Astrocyte of the cerebellum (primary cell): ENCODE measurements at regions not wholly inside any gene's neighbourhood (a gene's known extent, or its start where the extent isn't known, plus 50 kb on each side); places are given as distances from the start of the nearest gene placed in this dataset.

Experiments used
- DNase-seq: peaks from one replicate; pipeline ENCODE4 v3.0.0-alpha.2; 2011; ENCODE audit warnings: low read depth
- H3K4me3 ChIP-seq: 2 replicates; pipeline ENCODE4 v1.5.1; 2011; ENCODE audit warnings: mild to moderate bottlenecking, low read depth, low read length, moderate library complexity
- in situ Hi-C: cut with HindIII; loops from 2 replicates; pipeline ENCODE4 v1.10.0; 2017; ENCODE audit warnings: low sequenced_read_pairs
- TF ChIP-seq, protein P1 (sequence below): IDR thresholded peaks from 2 replicates; pipeline ENCODE4 v1.5.1; 2012; ENCODE audit warnings: low read length, low read depth, moderate library complexity, mild to moderate bottlenecking; ENCODE audit errors: missing control alignments

DNA sequence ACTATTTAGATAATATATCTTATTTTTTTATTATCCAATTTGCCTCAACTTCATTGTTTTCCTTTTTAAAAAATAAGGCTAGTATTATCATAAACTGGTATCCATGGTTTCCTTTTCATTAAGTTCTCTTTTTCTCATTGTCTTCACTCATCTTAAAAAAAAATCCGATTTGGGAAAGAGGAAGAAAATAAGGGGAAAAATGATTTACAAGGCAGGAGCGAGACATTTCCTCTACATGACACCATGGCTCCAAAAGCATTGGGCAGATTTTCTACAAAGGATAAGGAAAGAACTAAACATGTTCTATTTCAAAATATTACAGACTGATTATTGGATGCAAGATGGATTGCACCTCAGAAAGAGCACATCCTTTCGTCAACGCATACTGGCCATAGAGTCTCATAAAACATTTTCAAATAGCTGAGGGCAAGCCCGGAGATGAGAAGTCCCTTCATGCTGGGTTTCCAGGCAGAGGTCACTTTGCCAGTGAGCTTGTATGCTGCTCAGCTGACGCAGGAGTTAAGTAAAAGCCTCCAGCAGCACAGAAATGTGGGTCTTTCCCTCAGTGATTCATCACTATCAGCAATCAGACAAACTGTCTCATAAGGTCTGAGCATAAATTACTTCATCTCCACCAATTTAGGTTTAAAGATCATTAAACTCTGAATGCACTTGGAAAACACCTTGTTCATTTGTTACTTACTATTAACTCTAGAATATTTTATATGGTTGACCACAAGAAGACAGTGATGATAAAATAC, 129.0 kb upstream of the TNFAIP3 start:
- no peak overlapping the region for H3K4me3 ChIP-seq
- in situ Hi-C loops, result no loop called here
- peak; percentile 53 for DNase-seq
- TF ChIP-seq, protein P1, sequence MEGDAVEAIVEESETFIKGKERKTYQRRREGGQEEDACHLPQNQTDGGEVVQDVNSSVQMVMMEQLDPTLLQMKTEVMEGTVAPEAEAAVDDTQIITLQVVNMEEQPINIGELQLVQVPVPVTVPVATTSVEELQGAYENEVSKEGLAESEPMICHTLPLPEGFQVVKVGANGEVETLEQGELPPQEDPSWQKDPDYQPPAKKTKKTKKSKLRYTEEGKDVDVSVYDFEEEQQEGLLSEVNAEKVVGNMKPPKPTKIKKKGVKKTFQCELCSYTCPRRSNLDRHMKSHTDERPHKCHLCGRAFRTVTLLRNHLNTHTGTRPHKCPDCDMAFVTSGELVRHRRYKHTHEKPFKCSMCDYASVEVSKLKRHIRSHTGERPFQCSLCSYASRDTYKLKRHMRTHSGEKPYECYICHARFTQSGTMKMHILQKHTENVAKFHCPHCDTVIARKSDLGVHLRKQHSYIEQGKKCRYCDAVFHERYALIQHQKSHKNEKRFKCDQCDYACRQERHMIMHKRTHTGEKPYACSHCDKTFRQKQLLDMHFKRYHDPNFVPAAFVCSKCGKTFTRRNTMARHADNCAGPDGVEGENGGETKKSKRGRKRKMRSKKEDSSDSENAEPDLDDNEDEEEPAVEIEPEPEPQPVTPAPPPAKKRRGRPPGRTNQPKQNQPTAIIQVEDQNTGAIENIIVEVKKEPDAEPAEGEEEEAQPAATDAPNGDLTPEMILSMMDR, result no peak

DNA sequence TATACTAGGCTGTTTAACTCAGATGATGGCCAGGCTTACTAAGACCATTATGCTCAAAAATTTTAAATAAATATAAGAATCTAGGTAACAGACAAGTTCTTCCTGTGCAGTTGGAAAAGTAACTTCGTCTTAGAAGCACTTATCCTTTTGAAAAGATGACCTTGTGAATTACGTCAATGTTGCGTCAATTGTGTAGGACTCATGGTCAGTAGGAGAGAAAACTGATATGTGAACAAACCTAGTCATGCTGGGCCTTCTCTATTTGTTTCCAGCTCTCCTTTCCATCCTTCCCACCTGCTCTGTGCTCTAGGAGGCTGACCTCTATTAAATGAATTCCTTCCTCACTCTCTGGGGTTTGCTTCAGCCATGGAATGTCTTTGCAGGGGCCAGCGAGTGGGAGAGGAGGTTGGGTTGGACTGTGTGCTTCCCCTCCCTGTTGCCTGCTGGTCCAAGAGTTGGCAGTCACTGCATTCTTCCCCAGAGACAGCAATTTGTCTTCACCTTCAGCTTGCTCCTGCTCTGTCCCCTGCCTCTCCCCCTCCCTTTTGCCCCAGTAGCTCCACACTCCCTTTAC, 128.0 kb upstream of the TNFAIP3 start:
- H3K4me3 ChIP-seq, result no peak overlapping the region
- DNase-seq, result no peak
- TF ChIP-seq, protein P1, result no peak
- in situ Hi-C loops, result no loop called here

DNA sequence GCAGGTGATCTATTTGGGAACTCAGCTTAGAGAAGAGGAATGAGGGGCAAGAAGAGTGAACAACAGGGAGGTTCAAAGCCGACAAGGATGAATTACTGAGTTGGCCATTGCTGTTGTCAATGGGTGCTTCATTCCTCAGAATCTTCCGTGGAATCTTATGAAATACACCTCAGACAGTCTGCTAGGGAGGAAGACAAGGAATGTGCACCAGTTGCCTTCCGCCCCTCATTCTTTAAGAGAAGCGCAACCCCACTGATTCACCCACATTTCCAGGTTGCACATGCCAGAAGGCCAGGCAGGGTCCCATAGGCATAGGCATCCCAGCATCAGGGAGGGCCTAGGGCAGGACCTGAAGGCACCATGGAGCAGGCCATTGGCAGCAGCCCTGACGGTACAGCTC, 127.5 kb upstream of the TNFAIP3 start:
- in situ Hi-C loops, result no loop called here
- TF ChIP-seq, protein P1, result no peak
- no peak for DNase-seq
- no peak overlapping the region for H3K4me3 ChIP-seq

DNA sequence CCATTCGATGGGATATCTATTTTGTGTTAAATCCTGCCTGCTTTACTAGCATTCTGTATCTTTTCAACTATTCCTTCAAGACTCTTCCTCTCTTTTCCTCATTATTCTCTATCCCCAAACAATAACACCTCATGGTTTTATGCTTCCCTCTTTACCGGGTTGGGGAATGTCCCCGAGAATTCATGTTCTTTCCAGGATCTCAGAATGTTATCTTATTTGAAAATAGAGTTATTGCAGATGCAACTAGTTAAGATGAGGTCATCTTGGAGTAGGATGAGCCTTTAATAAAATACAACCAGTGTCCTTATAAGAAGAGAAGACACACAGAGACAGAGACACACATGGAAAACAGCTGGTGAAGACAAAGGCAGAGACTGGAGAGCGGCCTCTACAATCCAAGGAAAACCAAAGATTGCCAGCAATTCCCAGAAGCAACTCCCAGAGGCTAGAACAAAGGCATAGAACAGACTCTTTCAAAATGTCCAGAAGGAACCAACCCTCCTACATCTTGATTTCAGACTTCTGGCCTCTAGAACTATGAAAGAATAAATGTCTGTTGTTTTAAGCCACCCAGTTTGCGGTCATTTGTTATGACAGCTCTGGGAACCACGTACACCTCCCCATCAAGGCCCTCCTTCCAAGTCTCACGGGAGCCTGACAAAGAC, 126.8 kb upstream of the TNFAIP3 start:
- no peak for DNase-seq
- H3K4me3 ChIP-seq, result no peak overlapping the region
- in situ Hi-C loops, result no loop called here
- TF ChIP-seq, protein P1, result no peak

DNA sequence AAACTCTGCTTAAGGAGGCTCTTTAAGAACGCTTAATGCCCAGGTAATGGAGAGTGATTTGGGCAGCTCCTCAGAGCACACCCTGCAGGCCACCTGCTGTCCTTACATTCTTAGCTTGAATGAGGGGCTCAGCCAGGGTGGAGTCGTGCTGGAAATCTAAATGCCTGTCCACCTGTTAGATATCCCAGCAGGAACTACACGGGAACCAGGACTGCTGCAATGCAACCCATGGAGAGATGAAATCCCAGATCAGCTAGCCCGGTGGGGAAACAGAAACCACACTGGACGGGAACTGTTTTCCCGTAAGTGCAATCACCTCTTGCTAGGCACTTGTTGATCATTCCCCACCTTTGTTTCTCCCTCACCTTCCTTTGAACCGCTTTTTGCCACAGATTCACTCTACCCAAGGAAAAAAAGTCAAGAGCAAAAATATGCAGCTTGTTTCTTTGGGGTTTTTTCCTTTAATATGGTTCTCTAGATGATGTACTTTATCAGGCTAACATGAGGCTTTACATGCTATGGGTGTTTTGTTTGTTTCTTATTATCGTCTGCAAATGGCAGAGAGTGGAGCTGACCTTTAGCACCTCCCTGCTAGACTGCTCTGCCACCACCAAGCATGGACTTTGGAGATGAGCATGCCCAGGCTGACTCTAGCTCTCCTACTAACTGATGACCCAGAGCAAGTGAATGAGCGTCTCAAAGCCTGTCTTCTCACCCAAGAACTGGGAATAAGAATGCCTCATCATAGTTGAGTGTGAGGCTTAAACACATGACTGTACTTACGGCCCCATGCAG, 125.9 kb upstream of the TNFAIP3 start:
- no peak for DNase-seq
- TF ChIP-seq, protein P1, result no peak
- H3K4me3 ChIP-seq, result no peak overlapping the region
- in situ Hi-C loops, result no loop called here

DNA sequence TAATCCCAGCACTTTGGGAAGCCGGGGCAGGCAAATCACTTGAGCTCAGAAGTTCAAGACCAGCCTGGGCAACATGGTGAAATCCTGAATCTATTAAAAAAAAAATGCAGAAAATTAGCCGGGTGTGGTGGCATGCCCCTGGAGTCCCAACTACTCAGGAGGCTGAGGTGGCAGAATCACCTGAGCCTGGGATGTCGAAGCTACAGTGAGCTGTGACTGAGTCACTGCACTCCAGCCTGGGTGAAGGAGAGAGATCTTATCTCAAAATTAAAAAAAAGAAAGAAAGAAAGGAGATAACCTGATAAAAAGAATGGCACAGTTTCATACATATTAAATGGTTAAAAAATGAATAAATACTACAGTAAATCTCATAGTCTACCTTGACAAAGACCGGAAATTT, 123.6 kb upstream of the TNFAIP3 start:
- TF ChIP-seq, protein P1, result no peak
- H3K4me3 ChIP-seq, result no peak overlapping the region
- in situ Hi-C loops, result no loop called here
- DNase-seq, result no peak
